Stimulated activated naive CD4-positive, alpha-beta T cell treated with Interleukin-2 at 50 U/mL for 16 hours (primary cell): ENCODE measurements at regions not wholly inside any gene's neighbourhood (a gene's known extent, or its start where the extent isn't known, plus 50 kb on each side); places are given as distances from the start of the nearest gene placed in this dataset.

ENCODE experiments used
- DNase-seq: peaks from one replicate; lab custom pipeline; 2025; lab: John Stamatoyannopoulos, UW

GRCh38 chr5:73374520-73375190 is 73.9 kb downstream of the FOXD1 start:
- DNase-seq: no peak

GRCh38 chr5:73373814-73374510 is 74.6 kb downstream of the FOXD1 start:
- no peak for DNase-seq

GRCh38 chr5:73370640-73371583 is 77.7 kb downstream of the FOXD1 start:
- DNase-seq: no peak

GRCh38 chr5:73370095-73370494 is 78.5 kb downstream of the FOXD1 start:
- no peak for DNase-seq

GRCh38 chr5:73369278-73369677 is 79.3 kb downstream of the FOXD1 start:
- no peak for DNase-seq

GRCh38 chr5:73367650-73368049 is 80.9 kb downstream of the FOXD1 start:
- no peak for DNase-seq

- DNase-seq: no peak
These were observed 82.4 kb downstream of the FOXD1 start for GRCh38 chr5:73365990-73366667.

- DNase-seq: no peak
These were observed 83.2 kb downstream of the FOXD1 start for GRCh38 chr5:73365301-73365853.

GRCh38 chr5:73363911-73364730 is 84.5 kb downstream of the FOXD1 start:
- DNase-seq: no peak

- no peak for DNase-seq
These were observed 89.2 kb downstream of the FOXD1 start for GRCh38 chr5:73359395-73359794.

GRCh38 chr5:73358366-73358765 is 90.2 kb downstream of the FOXD1 start:
- DNase-seq: no peak

- no peak for DNase-seq
These were observed 91.0 kb downstream of the FOXD1 start for GRCh38 chr5:73357576-73357975.

GRCh38 chr5:73355108-73355507 is 93.5 kb downstream of the FOXD1 start:
- DNase-seq: no peak

- no peak for DNase-seq
These were observed 94.2 kb downstream of the FOXD1 start for GRCh38 chr5:73354406-73354805.

GRCh38 chr5:73352649-73353230 is 95.8 kb downstream of the FOXD1 start:
- DNase-seq: no peak

GRCh38 chr5:73352243-73352642 is 96.3 kb downstream of the FOXD1 start:
- DNase-seq: no peak

- no peak for DNase-seq
These were observed 97.0 kb downstream of the FOXD1 start for GRCh38 chr5:73351593-73351992.

GRCh38 chr5:73346878-73347408 is 101.6 kb downstream of the FOXD1 start:
- DNase-seq: no peak

- no peak for DNase-seq
These were observed 103.7 kb downstream of the FOXD1 start for GRCh38 chr5:73344835-73345234.

GRCh38 chr5:73339711-73340110 is 108.9 kb downstream of the FOXD1 start:
- DNase-seq: no peak
